Neural progenitor cell (in vitro differentiated cells): ENCODE measurements at regions not wholly inside any gene's neighbourhood (a gene's known extent, or its start where the extent isn't known, plus 50 kb on each side); places are given as distances from the start of the nearest gene placed in this dataset.

ENCODE experiments used
- EZH2 ChIP-seq: fragments of 200-600 bp; sonication (generic); IDR thresholded peaks from 2 replicates; pipeline ENCODE4 v1.6.1; 2017; ENCODE audit warnings: antibody characterized with exemption, mild to moderate bottlenecking, moderate library complexity
- EZH2phosphoT487 ChIP-seq: fragments of 200-600 bp; sonication (generic); IDR thresholded peaks from 2 replicates; pipeline ENCODE4 v1.6.1; 2017; ENCODE audit warnings: antibody characterized with exemption
- TF ChIP-seq, protein P1 (sequence below): fragments of 200-600 bp; sonication (generic); IDR thresholded peaks from 2 replicates; pipeline ENCODE4 v1.5.1; 2017; ENCODE audit warnings: antibody characterized with exemption, mild to moderate bottlenecking

DNA sequence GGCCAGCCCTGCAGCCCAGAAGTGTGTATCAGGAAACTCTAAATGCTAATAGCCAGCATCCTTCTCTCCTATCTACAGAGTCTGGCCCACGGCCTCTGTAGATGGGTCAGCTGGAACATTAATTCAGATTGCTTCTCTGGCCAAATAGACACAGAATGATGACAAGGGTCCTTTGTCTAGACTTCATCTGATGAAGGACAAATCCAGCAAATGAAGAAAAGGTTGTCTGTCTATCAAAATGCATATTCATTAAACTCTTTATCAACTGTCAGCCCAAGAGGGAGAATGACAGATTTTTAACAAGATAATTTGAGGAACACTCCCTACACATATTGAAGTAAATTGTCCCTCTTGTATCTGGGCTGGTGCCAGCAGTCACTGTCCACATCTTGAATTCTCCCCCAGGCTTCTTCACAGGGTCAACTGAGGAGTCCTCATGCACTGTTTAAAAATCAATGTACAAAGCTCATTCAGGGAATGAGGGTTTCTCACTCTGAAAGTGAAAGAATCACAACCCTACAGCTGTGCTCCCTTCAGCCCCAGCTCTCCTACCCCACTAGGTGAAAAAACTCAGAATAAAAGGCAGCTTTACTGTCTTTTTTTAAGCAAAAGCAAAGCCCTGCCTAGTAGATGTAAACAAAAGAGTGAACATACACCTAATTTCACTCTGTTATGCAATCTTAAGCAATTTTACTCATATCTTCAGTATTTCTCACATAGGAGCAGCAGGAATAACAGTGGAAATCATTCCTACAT is 507.7 kb downstream of the IGSF11 start:
- TF ChIP-seq, protein P1, sequence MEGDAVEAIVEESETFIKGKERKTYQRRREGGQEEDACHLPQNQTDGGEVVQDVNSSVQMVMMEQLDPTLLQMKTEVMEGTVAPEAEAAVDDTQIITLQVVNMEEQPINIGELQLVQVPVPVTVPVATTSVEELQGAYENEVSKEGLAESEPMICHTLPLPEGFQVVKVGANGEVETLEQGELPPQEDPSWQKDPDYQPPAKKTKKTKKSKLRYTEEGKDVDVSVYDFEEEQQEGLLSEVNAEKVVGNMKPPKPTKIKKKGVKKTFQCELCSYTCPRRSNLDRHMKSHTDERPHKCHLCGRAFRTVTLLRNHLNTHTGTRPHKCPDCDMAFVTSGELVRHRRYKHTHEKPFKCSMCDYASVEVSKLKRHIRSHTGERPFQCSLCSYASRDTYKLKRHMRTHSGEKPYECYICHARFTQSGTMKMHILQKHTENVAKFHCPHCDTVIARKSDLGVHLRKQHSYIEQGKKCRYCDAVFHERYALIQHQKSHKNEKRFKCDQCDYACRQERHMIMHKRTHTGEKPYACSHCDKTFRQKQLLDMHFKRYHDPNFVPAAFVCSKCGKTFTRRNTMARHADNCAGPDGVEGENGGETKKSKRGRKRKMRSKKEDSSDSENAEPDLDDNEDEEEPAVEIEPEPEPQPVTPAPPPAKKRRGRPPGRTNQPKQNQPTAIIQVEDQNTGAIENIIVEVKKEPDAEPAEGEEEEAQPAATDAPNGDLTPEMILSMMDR = no peak
- TF ChIP-seq EZH2 (no peak), EZH2phosphoT487 (no peak)
